Neural progenitor cell (in vitro differentiated cells): ENCODE measurements at regions not wholly inside any gene's neighbourhood (a gene's known extent, or its start where the extent isn't known, plus 50 kb on each side); places are given as distances from the start of the nearest gene placed in this dataset.
"Not testable (repeated sequence)": the region's sequence is repeated elsewhere in the genome, so short reads cannot be mapped to it uniquely, and the experiment has no call there.

ENCODE experiments used
- CTCF ChIP-seq: fragments of 200-600 bp; sonication (generic); IDR thresholded peaks from 2 replicates; pipeline ENCODE4 v1.5.1; 2017; ENCODE audit warnings: antibody characterized with exemption, mild to moderate bottlenecking
- EZH2 ChIP-seq: fragments of 200-600 bp; sonication (generic); IDR thresholded peaks from 2 replicates; pipeline ENCODE4 v1.6.1; 2017; ENCODE audit warnings: antibody characterized with exemption, mild to moderate bottlenecking, moderate library complexity
- EZH2phosphoT487 ChIP-seq: fragments of 200-600 bp; sonication (generic); IDR thresholded peaks from 2 replicates; pipeline ENCODE4 v1.6.1; 2017; ENCODE audit warnings: antibody characterized with exemption

GRCh38 chr21:10465524-10466110 lies 55.8 kb upstream of the TPTE start:
- TF ChIP-seq CTCF, EZH2phosphoT487, EZH2: not testable (repeated sequence)
